HCT116 (cell line): ENCODE measurements at regions not wholly inside any gene's neighbourhood (a gene's known extent, or its start where the extent isn't known, plus 50 kb on each side); places are given as distances from the start of the nearest gene placed in this dataset.

Experiments used
- EZH2phosphoT487 ChIP-seq: fragments of 200-600 bp; IDR thresholded peaks from 2 replicates; pipeline ENCODE4 v1.6.1; 2018; ENCODE audit warnings: antibody characterized with exemption, borderline replicate concordance
- FOSL1 ChIP-seq: IDR thresholded peaks from 2 replicates; pipeline ENCODE4 v1.6.1; 2012; ENCODE audit warnings: low read depth
- POLR2AphosphoS5 ChIP-seq: IDR thresholded peaks from 2 replicates; pipeline ENCODE4 v1.6.1; 2011; ENCODE audit warnings: mild to moderate bottlenecking, low read depth, low read length, moderate library complexity
- RAD21 ChIP-seq: IDR thresholded peaks from 2 replicates; pipeline ENCODE4 v1.6.1; 2012; ENCODE audit warnings: low read depth, mild to moderate bottlenecking
- SRF ChIP-seq: IDR thresholded peaks from 2 replicates; pipeline ENCODE4 v1.6.1; 2012; ENCODE audit warnings: low read depth
- ZFX ChIP-seq: fragments of 450-650 bp; IDR thresholded peaks from 2 replicates; pipeline ENCODE4 v1.6.1; 2017
- TF ChIP-seq, protein P1 (sequence below), 3 experiments: fragments of 200-600 bp in 1 of 3; sonication (generic) in 1 of 3; IDR thresholded peaks in 2 of 3; conservative IDR thresholded peaks in 1 of 3; 2 replicates each; pipeline ENCODE4 v1.5.1; 2012 to 2017; ENCODE audit warnings: low read depth in 2 of 3, low read length in 2 of 3, antibody characterized with exemption in 1 of 3, borderline replicate concordance in 1 of 3, control low read depth in 1 of 3, mild to moderate bottlenecking in 1 of 3, mixed read lengths in 1 of 3, mixed run types in 1 of 3, moderate library complexity in 1 of 3; ENCODE audit not compliant: insufficient read depth in 1 of 3
- TF ChIP-seq, protein P2 (sequence below): IDR thresholded peaks from 2 replicates; pipeline ENCODE4 v1.6.1; 2011; ENCODE audit warnings: mild to moderate bottlenecking, low read length, moderate library complexity; ENCODE audit not compliant: insufficient replicate concordance; ENCODE audit errors: extremely low read depth

DNA sequence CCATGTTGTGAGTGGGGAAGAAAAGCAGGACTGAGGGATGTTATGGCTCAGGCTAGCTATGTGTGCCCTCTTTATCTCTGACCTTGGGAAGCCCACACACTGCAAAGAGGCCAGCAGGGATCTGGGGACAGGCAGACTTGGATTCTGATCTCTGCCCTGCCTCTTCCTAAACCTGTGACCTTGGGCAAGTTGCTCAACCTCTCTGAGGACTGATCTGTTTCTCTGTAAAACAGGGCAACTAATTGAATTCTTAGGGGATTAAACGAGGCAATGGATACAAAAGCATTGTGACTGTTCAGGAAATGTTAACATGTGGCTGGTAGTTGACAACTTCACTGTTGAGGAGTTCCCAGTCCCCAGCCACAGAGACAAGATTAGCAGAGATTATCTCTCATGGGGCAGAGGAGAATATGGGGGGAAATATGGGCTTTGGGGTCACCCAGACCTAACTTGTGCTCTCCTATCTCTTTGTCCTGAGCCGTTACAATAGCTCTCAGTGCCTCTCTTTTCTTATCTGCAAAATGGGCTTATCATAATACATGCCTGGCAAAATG is 184.7 kb upstream of the GLI2 start:
- TF ChIP-seq ZFX (no peak), SRF (no peak), FOSL1 (no peak), POLR2AphosphoS5 (no peak), RAD21 (no peak), EZH2phosphoT487 (no peak)
- TF ChIP-seq, protein P1, sequence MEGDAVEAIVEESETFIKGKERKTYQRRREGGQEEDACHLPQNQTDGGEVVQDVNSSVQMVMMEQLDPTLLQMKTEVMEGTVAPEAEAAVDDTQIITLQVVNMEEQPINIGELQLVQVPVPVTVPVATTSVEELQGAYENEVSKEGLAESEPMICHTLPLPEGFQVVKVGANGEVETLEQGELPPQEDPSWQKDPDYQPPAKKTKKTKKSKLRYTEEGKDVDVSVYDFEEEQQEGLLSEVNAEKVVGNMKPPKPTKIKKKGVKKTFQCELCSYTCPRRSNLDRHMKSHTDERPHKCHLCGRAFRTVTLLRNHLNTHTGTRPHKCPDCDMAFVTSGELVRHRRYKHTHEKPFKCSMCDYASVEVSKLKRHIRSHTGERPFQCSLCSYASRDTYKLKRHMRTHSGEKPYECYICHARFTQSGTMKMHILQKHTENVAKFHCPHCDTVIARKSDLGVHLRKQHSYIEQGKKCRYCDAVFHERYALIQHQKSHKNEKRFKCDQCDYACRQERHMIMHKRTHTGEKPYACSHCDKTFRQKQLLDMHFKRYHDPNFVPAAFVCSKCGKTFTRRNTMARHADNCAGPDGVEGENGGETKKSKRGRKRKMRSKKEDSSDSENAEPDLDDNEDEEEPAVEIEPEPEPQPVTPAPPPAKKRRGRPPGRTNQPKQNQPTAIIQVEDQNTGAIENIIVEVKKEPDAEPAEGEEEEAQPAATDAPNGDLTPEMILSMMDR (IDR thresholded peaks at IDR 0.05 in 2 of 3, conservative IDR thresholded peaks at IDR 0.05 in 1 of 3; ENCODE audit: borderline replicate concordance in 1 of 3, insufficient read depth in 1 of 3, low read depth in 2 of 3, low read length in 2 of 3): no peak
- TF ChIP-seq, protein P2, sequence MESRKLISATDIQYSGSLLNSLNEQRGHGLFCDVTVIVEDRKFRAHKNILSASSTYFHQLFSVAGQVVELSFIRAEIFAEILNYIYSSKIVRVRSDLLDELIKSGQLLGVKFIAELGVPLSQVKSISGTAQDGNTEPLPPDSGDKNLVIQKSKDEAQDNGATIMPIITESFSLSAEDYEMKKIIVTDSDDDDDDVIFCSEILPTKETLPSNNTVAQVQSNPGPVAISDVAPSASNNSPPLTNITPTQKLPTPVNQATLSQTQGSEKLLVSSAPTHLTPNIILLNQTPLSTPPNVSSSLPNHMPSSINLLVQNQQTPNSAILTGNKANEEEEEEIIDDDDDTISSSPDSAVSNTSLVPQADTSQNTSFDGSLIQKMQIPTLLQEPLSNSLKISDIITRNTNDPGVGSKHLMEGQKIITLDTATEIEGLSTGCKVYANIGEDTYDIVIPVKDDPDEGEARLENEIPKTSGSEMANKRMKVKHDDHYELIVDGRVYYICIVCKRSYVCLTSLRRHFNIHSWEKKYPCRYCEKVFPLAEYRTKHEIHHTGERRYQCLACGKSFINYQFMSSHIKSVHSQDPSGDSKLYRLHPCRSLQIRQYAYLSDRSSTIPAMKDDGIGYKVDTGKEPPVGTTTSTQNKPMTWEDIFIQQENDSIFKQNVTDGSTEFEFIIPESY: no peak
